Amniotic stem cell (primary cell): ENCODE measurements at regions not wholly inside any gene's neighbourhood (a gene's known extent, or its start where the extent isn't known, plus 50 kb on each side); places are given as distances from the start of the nearest gene placed in this dataset.
"Not testable (repeated sequence)": the region's sequence is repeated elsewhere in the genome, so short reads cannot be mapped to it uniquely, and the experiment has no call there.

Experiments
- DNase-seq: peaks from one replicate; lab custom pipeline; 2025; lab: John Stamatoyannopoulos, UW

DNA sequence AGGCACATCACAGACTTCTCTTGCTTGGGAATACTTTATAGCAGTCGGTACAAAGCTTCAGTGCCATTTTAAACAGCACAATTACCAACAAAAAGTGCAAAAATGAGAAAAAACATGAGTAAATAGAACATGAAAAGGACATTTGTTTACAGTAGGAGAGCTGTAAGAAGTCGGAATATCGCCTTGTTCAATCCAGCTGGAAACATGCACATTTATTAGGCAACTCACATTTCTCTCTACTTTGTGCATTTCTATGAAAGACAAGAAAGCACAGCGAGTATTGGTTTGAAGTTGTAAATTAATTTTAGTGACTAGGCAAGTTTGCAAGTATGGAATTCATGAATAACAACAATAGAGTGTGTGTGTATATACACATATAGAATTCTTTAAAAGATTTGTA is 484.7 kb downstream of the DACH1 start:
- no peak for DNase-seq

DNA sequence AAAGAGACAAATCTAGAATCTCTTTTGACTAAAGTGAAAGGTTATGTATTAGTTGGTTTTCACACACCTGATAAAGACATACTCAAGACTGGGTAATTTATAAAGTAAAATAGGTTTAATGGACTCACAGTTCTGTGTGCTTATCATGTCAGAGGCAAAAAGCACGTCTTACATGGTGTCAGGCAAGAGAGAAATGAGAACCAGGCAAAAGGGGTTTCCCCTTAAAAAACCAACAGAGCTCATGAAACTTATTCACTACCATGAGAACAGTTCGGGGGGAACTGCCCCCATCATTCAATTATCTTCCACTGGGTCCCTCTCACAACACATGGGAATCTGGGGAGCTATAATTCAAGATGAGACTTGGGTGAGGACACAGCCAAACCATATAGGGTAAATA is 486.8 kb downstream of the DACH1 start:
- no peak for DNase-seq

DNA sequence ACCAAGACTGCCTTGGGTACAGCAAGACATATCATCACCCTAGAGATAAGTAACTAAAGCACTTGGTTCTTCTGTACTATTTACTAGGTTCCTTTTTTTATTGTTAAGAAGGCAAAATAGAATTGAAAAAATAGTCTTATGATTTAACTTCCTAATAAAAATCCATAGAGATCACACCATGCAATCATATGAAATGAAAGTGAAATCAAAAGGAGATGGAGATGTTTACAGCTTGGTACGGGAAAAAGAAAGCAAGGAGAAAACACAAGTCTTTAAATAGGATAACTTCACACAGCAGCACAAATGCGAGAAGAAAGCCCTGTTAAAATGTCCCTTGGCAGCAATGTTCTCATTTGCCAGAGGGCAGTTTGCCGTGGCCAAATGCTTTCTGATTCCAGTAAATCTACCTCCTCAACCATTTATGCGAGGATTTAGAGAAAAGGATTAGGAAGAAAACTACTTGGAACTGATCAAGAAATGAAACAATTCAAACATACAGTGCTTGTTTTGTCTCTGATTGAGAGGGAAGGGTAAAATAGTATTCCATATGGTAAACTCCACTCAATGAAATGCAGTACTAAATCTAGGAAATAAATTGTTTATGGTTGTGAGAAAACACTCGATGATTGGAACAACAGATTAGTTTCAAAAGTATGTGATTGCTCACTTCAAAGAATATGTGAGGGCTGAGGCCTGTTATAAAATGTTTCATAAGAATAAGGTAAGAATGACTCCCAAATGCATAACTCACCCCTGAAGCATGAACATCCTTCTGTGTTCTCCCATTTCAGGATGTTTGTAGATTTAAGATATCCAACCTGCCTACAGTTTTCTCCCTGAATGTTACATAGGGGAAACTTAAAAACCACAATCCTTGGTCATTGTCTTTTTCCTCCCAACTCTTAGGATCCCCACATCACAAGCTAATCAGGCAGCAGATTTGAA is 487.8 kb downstream of the DACH1 start:
- DNase-seq = no peak

DNA sequence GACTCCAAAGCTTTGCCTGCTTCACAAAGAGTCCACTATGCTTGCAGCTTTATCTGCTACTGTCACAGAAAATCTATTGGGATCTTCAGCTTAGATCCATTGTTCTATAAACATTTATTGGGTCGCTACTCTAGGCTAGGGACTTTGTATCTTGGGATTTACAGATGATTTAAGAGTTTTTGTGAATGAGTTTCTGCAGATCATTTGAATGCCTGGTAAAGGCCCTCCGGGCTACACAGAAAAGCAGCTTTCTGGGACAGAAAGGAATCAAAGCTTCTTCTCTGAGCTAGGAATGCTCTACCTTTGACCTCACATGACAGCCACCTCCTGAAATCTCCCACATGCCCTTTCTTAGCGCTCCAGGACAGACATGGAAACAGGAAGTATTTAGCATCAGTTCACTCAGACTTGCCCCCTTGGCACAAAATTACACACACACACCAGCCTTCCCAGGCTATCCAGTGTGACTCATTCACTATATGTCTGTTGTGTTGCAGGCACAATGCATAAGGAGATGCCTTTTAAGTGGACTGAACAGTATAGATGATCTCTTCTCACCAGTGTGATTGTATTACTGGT is 492.4 kb downstream of the DACH1 start:
- DNase-seq = no peak

DNA sequence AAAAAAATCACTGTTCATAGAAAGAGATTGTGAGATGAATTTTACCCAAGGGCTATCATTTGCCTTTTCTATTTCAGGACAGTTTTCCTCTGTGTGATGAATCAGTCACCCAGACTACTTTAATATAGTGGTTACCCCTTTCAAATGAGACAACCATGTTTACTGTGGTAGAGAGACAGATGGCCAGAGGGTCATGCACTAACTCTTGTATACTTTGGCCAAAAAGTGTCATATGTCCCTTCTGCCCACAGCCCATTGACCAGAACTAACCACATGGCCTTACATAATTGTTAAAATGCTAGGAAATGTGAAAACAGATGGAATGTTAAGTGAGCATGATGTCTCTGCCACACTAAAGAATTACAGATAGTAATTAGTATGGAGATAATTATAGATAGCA is 498.7 kb downstream of the DACH1 start:
- no peak for DNase-seq

DNA sequence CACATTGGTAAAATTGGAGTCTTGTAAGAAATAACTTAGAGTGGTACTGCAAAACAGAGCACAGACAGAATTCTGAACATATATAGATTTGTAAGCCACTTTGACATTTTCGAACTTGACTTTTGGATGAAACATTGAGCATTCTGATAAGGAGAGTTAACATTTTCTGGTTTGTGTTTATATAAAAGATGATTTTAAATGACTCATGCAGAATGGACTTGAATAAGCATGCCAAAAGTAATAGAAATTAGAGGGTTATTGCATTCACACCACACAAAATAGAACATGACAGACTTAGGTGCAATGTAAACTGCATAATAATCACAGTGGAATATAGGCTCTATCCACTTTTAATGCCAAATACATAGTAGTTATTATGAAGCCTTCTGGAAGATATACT is 507.0 kb downstream of the DACH1 start:
- no peak for DNase-seq

DNA sequence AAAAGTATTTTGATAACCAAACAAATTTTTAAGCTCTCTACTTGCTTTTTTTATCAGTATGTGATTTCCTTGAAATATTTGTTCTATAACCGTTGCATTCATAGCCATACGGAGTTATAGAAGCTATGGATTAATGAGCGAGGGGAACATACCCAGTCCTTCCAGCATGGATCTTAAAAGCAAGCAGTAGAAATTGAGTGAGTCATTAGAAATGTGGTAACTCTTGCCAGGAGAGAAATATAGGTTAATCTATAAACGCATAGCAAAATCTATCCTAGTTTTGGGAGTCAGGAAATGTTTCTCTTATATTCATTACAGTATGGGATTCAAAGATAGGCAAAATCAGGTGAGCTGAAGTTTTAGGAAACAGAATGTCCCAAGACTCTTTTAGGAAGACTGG is 507.4 kb downstream of the DACH1 start:
- no peak for DNase-seq

DNA sequence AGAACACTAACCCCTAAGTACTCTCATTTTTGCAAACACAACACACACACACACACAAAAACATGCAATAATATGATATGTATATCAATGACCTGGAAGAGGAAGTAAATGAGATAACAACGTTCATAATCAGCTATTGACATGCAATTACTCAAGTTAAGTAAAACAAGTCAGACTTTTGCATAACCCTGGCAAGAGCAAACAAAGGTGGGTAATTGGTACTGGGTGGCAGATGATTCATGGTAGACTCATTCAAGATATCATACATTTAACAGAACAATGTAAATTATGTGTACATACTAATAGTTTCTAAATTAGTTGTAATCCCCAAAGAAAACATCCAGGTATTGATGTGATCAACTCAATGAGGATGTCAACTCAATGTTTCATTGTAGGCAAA is 508.8 kb downstream of the DACH1 start:
- DNase-seq = no peak

DNA sequence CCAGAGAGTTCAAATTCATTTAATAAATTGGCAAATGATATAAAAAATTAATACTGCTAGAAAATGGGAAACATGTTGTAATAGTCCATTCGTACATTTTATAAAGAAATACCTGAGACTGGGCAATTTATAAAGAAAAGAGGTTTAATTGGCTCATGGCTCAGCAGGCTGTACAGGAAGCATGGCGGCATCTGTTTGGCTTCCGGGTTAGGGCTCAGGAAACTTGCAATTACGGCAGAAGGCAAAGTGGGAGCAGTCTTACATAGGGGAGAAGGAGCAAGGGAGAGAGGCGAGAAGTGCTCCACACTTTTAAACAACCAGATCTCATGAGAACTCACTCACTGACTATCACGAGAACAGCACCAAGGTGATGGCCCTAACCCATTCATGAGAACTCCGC is 512.0 kb downstream of the DACH1 start:
- no peak for DNase-seq

DNA sequence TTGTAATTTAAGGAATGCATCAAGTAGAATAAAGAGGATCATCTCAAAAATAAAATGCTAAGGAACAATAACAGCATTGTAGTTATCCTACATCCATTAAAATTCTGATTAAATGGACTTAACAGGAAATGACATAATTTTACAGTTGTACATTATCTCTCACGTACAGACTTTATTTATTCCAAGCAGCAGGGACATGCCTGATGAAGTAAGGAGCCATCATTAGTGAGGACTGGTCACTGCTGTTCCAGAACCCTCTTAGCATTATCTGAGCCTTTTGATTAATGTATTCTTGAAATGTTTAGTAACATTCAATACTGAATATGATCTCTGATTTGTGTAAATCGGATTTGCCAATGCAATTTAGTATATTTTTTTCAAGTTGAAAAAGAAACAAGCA is 516.1 kb downstream of the DACH1 start:
- DNase-seq = no peak

DNA sequence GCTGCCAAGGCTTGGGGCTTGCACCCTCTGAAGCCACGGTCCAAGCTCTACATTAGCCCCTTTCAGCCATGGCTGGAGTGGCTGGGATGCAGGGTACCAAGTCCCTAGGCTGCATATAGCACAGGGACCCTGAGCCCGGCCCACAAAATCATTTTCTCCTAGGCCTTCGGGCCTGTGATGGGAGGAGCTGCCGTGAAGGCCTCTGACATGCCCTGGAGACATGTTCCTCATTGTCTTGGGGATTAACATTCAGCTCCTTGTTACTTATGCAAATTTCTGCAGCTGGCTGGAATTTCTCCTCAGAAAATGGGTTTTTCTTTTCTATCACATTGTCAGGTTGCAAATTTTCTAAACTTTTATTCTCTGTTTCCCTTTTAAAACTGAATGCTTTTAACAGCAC is 521.1 kb downstream of the DACH1 start:
- not testable (repeated sequence) for DNase-seq

DNA sequence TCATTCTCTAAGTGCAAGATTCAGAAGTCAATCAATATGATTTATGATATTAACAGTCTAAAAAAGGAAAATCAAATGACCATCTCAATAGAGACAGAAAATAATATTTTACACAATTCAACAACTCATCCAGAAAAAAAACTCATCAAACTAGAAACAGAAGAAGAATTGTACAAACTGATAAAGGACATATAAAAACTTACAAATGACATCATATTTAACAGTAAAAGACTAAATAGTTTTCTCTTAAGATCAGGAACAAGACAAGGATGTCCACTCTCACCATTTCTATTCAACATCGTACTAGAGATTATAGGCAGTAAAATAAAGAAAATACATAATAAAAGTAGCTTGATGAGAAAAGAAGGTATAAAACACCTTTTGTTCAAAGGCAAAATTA is 527.3 kb downstream of the DACH1 start:
- DNase-seq = no peak

DNA sequence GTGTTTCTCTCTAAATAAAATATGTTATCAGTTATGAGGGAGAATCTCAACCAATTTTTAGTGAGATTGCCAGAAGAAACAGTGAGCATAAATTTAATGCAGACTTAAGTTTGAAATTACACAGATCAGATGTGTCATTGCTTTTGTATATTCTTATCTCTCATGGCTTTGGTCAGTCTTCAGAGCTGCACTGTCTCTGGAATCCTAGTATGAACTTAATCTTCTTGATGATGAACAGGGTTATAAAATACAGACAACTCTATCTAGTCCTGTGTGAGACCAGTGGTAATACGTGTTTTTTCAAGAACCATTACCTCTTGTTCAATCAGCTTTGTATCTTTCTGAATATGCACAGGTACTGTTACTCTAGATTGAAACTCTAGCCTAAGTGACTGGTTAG is 528.0 kb downstream of the DACH1 start:
- no peak for DNase-seq

DNA sequence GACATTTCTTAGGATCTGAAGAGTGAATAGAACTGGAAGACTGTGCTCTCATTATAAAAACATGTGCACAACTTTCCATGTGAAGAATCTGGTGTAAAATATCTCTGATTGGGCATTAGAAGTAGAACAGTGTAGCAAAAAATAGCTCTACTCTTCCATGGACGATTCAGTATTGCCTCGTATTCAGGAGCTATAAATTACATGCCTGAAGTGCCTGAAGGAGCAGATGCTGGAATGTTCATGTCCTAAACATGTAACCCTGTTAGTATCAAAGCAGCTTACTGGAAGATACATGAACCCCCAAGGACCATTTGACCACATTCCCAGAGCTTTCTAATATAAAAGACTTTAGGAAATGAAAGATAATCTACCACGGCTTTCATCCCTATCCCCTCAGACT is 528.9 kb downstream of the DACH1 start:
- DNase-seq = no peak

DNA sequence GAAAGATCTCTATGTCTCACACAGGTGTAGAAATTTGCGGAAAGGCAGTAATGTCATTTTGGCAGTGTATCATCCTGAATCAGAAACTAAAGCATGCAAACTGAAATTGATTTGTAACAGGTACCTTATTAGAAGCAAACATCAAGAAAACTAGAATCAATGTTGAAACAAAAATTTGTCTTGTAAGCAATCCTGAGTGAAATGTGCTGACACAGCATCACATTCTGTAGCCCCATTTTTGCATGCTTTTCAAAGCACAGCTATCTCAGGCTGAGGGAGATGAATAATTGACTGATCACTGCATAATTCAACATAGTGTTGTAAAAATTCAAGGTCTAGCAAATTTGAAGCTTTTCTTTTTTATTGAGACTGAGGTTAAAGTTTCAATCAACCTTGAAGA is 539.7 kb downstream of the DACH1 start:
- DNase-seq = no peak

DNA sequence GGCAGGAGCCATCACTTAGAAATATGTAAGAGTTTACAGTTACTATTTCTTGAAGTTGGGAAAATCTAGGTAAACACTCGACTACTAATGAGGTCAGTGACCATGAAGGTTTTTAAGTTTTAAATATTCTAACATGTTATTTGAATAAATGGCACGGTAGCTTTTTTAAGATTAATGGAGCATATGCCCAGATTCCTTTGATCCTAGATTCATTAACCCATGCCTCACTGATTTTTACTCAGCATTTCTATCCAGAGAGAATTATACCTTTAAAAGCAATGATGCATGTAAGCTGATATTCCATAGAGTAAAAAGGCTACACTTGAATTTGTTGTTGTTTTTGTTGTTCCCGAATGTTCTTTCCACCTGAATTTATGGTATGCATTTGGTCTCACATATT is 541.4 kb downstream of the DACH1 start:
- no peak for DNase-seq

DNA sequence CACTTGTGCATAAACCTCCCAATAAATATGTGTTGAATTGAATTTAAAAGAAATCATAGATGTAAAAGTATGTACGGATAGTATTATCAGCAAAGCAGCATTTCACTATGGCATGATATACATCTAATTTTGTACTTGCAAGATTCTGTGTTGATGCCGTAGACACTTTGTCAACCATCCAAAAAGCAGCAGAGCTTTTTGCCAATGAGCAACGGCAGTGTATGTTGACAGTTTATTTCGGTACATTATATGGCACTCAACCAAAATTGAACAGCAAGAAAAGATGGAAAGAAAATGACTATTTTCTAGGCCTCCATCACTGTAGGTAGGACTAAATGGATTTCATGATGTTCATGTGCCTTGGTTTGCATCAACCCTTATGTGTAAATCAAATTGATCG is 543.7 kb downstream of the DACH1 start:
- no peak for DNase-seq

DNA sequence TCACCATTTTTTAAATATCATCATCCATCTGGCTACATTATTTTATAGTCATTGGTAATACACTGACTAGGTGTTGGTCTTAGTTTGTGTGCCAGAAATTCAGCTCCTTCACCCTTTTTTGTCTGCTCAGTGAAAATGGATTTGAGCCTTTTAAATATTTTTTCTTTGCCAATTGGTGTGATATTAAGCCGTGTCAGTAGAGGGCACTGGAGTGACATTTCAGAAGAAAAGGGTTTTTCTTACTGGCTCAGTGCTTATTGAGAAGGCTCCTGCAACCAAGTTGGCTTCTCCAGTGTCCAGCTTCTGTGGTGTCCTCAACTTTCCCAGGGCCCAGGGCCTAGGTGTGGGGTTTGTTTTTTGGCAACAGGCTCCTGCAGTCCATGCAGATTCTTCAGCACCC is 546.6 kb downstream of the DACH1 start:
- no peak for DNase-seq

DNA sequence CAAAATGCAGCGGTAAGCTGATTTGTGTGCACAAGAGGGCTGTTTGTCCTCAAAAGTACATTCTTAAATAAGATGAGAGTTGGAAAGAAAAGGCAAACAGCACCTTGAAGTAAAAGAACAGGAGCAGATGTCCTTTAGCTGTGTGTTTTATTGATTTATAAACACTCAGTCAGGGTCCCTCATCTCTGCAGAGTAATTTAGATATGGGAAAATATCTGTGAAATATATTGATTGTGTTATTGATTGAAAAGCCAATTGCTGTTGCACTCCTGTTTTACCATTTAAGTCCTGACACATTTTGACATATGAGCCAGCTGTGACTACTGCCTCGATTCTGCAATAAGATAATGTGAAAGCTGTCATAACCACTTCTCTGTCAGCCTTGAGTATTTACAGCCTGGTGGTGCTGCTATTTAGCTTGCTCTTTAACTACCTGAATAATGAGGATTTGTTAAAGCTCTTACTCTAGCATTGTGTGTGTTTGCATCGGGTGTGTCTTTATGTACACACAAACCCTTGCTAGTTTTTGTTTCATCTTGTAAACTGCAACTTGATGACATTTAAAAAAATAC is 550.1 kb downstream of the DACH1 start:
- no peak for DNase-seq

DNA sequence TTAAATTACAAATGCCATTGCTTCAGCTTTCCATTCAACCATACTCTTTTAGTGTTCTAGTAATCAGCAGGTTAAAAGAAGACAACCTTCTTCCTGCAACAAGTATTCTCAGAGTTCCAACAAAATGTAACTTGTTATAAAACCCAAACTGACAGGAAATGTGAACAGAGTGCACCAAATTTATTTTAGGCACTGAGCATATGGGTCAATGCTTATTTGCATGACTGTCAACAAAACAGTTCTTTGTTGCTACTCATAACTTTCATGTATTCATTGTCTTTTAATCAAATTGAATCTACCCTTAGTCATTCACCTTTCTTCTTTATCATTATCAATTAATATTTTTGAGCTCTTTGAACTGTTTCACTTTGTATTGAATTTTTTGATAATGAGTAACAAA is 554.1 kb downstream of the DACH1 start:
- DNase-seq = no peak

DNA sequence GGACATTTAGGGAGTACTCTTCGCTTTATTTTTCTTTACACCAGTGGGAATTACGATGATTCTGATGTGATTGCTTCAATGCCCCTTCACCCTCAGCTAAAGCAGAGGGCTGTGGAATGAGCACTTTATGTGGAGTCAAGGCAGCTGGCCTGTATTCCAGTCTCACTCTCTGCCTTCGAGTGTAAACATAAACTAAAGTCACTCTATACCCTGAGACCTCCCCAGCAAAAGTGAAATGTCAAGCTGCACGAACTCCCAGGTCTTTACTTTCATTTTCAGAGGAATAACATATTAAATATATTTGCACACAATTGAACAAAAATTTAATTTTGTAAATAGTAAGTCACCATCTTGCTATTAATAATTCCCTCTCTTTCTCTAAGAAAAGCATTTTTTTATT is 557.1 kb downstream of the DACH1 start:
- DNase-seq = no peak

DNA sequence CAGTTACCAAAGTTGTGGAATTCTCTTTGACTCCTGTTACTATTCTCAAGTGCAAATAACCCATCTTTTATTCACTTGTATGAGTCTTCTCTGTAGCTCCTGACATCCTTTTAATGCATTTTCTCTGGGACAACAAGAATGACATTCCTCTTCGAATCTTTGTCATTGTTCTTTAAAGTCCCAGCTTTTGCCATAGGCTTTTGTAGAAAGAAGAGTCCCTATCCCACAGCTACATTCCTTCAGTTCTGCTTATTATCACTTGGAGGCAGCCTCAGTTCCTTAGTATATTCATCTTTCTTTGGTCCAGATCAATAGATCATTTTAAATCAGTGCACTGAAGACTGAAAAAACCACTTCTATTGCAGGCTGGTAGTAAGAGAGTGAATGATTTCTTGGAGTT is 560.2 kb downstream of the DACH1 start:
- no peak for DNase-seq

DNA sequence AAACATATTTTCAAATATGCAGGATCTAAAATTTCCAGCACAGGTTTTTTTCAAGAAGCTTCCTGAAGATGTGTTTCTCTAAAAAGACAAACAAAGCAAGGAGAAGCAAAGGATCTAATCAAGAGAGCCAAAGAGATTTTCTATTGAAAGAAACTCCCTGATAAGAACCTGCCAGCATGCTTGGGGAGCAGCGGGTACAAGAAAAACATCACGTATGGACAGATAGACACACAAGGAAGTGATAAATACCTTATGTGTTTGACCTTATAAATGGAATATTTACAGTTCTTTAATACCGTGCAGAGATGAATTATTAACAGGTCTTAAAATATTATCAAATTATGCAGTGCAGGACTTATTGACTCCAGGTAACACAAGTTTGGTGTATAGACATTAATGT is 562.1 kb downstream of the DACH1 start:
- no peak for DNase-seq

DNA sequence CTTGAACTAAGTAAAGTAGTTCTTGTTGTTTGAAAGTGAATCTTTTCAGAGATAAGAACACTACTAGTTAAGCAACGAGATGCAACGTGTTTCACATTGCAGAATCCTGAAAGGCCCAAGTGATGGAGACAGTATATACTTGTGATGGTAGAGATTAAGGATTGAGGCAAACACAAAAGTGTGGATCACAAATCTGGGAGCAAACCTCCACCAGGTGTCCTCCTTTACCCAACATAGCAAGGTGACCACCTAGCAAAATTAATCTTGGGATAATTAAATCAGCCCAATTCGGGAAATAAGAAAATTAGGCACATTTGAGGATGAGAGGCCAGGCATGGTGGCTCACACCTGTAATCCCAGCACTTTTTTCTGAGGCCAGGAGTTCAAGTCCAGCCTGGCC is 563.9 kb downstream of the DACH1 start:
- DNase-seq = no peak
